ENCODE measurements at regions not wholly inside any gene's neighbourhood (a gene's known extent, or its start where the extent isn't known, plus 50 kb on each side); places are given as distances from the start of the nearest gene placed in this dataset.

DNA sequence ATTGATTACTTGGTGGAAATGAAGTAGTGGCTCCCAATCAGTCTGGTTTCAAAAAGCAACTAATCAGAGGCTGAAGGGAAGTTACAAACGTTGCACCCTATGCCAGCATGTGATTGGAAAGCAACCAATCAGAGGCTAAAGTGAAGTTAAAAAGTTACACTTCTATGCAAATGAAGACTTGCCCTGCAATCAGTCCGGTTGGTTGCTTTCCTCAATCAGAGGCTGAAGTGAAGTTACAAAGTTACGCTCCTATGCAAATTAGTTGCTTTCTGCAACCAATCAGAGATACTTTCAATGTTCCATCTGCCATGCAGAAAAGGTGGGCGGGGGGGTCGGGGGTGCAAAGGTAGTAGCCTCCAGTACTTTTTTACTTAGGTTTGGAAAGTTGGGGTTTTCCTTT lies 1077.1 kb downstream of the TYW1 start:
- TF ChIP-seq, protein P1, sequence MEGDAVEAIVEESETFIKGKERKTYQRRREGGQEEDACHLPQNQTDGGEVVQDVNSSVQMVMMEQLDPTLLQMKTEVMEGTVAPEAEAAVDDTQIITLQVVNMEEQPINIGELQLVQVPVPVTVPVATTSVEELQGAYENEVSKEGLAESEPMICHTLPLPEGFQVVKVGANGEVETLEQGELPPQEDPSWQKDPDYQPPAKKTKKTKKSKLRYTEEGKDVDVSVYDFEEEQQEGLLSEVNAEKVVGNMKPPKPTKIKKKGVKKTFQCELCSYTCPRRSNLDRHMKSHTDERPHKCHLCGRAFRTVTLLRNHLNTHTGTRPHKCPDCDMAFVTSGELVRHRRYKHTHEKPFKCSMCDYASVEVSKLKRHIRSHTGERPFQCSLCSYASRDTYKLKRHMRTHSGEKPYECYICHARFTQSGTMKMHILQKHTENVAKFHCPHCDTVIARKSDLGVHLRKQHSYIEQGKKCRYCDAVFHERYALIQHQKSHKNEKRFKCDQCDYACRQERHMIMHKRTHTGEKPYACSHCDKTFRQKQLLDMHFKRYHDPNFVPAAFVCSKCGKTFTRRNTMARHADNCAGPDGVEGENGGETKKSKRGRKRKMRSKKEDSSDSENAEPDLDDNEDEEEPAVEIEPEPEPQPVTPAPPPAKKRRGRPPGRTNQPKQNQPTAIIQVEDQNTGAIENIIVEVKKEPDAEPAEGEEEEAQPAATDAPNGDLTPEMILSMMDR (IDR thresholded peaks at IDR 0.05), result no peak
- no peak for TF ChIP-seq POLR2A (IDR thresholded peaks at IDR 0.05)
